ENCODE measurements at regions not wholly inside any gene's neighbourhood (a gene's known extent, or its start where the extent isn't known, plus 50 kb on each side); places are given as distances from the start of the nearest gene placed in this dataset.

- ATAC-seq = no peak
- Histone ChIP-seq H3K4me1 (ENCODE audit: low read depth) (no peaks in the 10 kb centered on the region), H3K9me3 (no peaks in the 10 kb centered on the region), H3K36me3 (ENCODE audit: low read depth) (no peaks in the 10 kb centered on the region), H3K4me3 (no peak overlapping the region)
- intact Hi-C loops (cut with DNase I, micrococcal nuclease) = no loop called here
- no peak for DNase-seq
- no peak for TF ChIP-seq CTCF (IDR thresholded peaks at IDR 0.05)
Measured at GRCh38 chr6:103236923-103237322, 1622.8 kb downstream of the HACE1 start.

GRCh38 chr6:103231181-103231580 is 1628.5 kb downstream of the HACE1 start:
- intact Hi-C loops (cut with DNase I, micrococcal nuclease) = no loop called here
- ATAC-seq (no peak), DNase-seq (no peak)
- no peak for TF ChIP-seq CTCF (IDR thresholded peaks at IDR 0.05)
- Histone ChIP-seq H3K4me1 (ENCODE audit: low read depth) (no peaks in the 10 kb centered on the region), H3K36me3 (ENCODE audit: low read depth) (no peaks in the 10 kb centered on the region), H3K4me3 (no peak overlapping the region), H3K9me3 (peaks cover 18% of the 10 kb centered on the region)

GRCh38 chr6:103215847-103216246 is 1643.9 kb downstream of the HACE1 start:
- Histone ChIP-seq H3K4me1 (ENCODE audit: low read depth) (no peaks in the 10 kb centered on the region), H3K36me3 (ENCODE audit: low read depth) (no peaks in the 10 kb centered on the region), H3K4me3 (no peak overlapping the region), H3K9me3 (no peaks in the 10 kb centered on the region)
- TF ChIP-seq CTCF (IDR thresholded peaks at IDR 0.05) = no peak
- ATAC-seq = no peak
- no peak for DNase-seq
- intact Hi-C loops (cut with DNase I, micrococcal nuclease) = no loop called here

GRCh38 chr6:103210686-103211085 is 1649.0 kb downstream of the HACE1 start:
- DNase-seq = no peak
- no peaks in the 10 kb centered on the region for H3K4me1 ChIP-seq (ENCODE audit: low read depth)
- no peaks in the 10 kb centered on the region for H3K36me3 ChIP-seq (ENCODE audit: low read depth)
- no peak for ATAC-seq
- TF ChIP-seq CTCF (IDR thresholded peaks at IDR 0.05) = no peak
- intact Hi-C loops (cut with DNase I, micrococcal nuclease) = no loop called here
- no peak overlapping the region for H3K4me3 ChIP-seq
- no peaks in the 10 kb centered on the region for H3K9me3 ChIP-seq

GRCh38 chr6:103198386-103198785 is 1661.3 kb downstream of the HACE1 start:
- intact Hi-C loops (cut with DNase I, micrococcal nuclease) = no loop called here
- DNase-seq (no peak), ATAC-seq (no peak)
- TF ChIP-seq CTCF (IDR thresholded peaks at IDR 0.05) = no peak
- H3K36me3 ChIP-seq (ENCODE audit: low read depth) = no peaks in the 10 kb centered on the region
- no peaks in the 10 kb centered on the region for H3K9me3 ChIP-seq
- H3K4me3 ChIP-seq = no peak overlapping the region
- H3K4me1 ChIP-seq (ENCODE audit: low read depth) = no peaks in the 10 kb centered on the region

- Histone ChIP-seq H3K36me3 (ENCODE audit: low read depth) (no peaks in the 10 kb centered on the region), H3K9me3 (no peaks in the 10 kb centered on the region), H3K4me1 (ENCODE audit: low read depth) (no peaks in the 10 kb centered on the region), H3K4me3 (no peak overlapping the region)
- DNase-seq (no peak), ATAC-seq (no peak)
- intact Hi-C loops (cut with DNase I, micrococcal nuclease) = no loop called here
- no peak for TF ChIP-seq CTCF (IDR thresholded peaks at IDR 0.05)
Measured at GRCh38 chr6:103193413-103193812, 1666.3 kb downstream of the HACE1 start.

Measured in mucosa of descending colon (tissue), 3 donors.